ENCODE measurements at regions not wholly inside any gene's neighbourhood (a gene's known extent, or its start where the extent isn't known, plus 50 kb on each side); places are given as distances from the start of the nearest gene placed in this dataset.
A peak's percentile ranks its signal among the peaks of the same experiment; 100 is the strongest.

DNA sequence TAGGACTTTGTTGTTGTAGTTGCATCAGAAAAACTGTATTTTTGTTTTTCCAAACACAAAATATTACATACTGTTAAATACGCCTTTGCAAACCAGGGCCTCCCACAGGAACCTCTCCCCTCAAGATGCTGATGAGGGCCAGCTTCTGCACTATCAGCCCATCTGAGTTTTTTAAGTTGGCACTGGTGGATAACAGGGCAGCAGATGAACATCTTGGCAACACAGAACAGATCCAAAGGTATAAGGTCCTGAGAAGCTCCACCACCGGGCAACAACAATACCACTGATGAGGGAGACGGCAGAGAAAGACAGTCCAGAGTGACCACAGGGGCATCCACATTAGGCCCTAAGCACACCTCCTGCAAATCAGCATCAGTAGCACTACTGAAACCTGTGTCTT is 177.7 kb downstream of the DLL1 start:
- Histone ChIP-seq H3K27ac (ENCODE audit: low read length) (no peak overlapping the region), H3K9me3 (ENCODE audit: control insufficient read depth, low read length) (no peaks in the 10 kb centered on the region), H3K4me3 (ENCODE audit: low read length) (no peak overlapping the region), H3K4me1 (ENCODE audit: control insufficient read depth, insufficient read depth, low read length) (no peaks in the 10 kb centered on the region), H3K27me3 (ENCODE audit: control insufficient read depth, insufficient read depth) (no peaks in the 10 kb centered on the region)
- WGBS = 92% methylated on average over 3 of the region's 3 CpGs
- intact Hi-C loops (cut with DNase I) = no loop called here
- no peak for DNase-seq
- no peak for ATAC-seq

DNA sequence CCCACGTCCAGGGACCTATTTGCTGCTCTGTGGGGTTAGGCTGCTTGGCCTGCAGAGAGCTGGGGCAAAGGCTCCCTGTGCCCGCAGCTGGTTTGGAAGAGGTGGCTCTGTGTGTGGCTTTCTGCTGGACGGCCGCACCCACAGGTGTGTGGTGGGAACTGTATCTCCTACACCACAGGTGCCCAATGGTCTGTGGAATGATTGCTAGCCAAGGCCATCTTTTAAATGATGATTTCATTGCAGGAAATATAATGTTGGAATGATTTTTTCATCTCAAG is 178.4 kb downstream of the DLL1 start:
- ATAC-seq (no peak), DNase-seq (no peak)
- no peaks in the 10 kb centered on the region for H3K4me1 ChIP-seq (ENCODE audit: control insufficient read depth, insufficient read depth, low read length)
- intact Hi-C loops (cut with DNase I) = no loop called here
- no peaks in the 10 kb centered on the region for H3K27me3 ChIP-seq (ENCODE audit: control insufficient read depth, insufficient read depth)
- no peak overlapping the region for H3K4me3 ChIP-seq (ENCODE audit: low read length)
- WGBS = 94% methylated on average over 4 of the region's 4 CpGs
- H3K9me3 ChIP-seq (ENCODE audit: control insufficient read depth, low read length) = no peaks in the 10 kb centered on the region
- no peak overlapping the region for H3K27ac ChIP-seq (ENCODE audit: low read length)

DNA sequence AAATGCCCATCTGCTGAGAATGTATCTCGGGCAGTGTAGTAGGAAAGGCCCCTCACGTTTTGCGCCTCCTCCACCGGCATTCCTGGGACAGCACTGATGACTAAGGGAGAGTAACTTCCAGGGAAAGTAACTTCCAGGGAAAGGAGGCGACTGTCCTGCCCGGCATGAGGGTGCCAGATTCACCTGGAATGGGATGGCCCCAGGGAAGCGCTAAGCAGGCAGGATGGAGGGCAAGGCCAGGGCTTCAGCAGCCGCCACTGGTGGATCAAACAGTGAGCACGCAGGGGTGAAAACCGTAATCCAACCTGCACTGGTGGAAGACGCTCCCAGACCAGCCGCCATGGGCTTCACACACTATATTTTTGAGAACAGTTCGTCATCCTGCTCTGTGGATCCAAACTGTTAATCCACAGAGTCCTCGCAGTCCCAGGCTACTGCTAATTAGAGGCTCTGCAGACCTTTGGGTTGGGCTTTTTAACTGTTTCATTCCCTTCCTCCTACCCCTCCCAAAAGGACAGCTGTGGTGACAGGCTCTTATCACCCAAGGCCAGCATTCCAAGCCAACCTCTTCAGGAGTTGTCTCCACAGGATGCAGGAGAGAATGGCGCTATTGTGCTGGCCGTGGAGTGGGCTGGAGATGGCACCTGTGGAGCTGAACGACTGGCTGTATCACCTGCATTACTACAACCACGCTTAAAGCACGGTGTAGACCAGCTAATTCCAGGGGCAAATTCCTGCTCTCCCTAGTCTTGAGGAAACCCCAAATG is 178.9 kb downstream of the DLL1 start:
- DNase-seq (no peak), ATAC-seq (no peak)
- Histone ChIP-seq H3K9me3 (ENCODE audit: control insufficient read depth, low read length) (no peaks in the 10 kb centered on the region), H3K27me3 (ENCODE audit: control insufficient read depth, insufficient read depth) (no peaks in the 10 kb centered on the region), H3K4me1 (ENCODE audit: control insufficient read depth, insufficient read depth, low read length) (no peaks in the 10 kb centered on the region), H3K4me3 (ENCODE audit: low read length) (no peak overlapping the region), H3K27ac (ENCODE audit: low read length) (no peak overlapping the region)
- intact Hi-C loops (cut with DNase I) = no loop called here
- 72% methylated on average over 19 of the region's 19 CpGs for WGBS

DNA sequence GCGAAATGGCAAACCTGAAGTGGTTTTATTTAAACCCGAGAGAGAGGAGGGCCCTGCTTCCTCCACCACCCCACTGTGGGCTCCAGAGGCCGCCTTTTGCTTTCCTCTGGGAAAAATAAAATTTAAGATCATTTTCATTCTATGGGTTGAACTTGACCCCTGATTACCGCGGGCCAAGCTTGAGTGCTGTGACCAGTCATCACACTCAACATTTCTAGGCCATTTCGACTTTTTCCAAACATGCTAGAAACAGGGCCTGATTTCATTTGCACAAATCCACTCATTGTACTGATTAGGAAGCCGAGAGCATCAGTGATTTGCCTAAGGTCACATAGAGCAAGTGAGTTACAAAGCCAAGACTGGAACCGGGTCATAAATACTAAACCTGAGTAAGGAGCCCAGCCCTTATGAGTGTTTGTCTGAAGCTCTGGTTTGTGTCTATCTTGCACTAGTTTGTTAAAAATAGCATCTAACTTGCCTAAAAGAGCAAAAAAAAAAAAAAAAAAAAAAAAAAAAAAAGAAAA is 179.7 kb downstream of the DLL1 start:
- H3K4me1 ChIP-seq (ENCODE audit: control insufficient read depth, insufficient read depth, low read length) = no peaks in the 10 kb centered on the region
- H3K4me3 ChIP-seq (ENCODE audit: low read length) = no peak overlapping the region
- intact Hi-C loops (cut with DNase I) = no loop called here
- 85% methylated on average over 8 of the region's 8 CpGs for WGBS
- H3K9me3 ChIP-seq (ENCODE audit: control insufficient read depth, low read length) = no peaks in the 10 kb centered on the region
- H3K27ac ChIP-seq (ENCODE audit: low read length) = no peak overlapping the region
- ATAC-seq = no peak
- DNase-seq = no peak
- no peaks in the 10 kb centered on the region for H3K27me3 ChIP-seq (ENCODE audit: control insufficient read depth, insufficient read depth)

DNA sequence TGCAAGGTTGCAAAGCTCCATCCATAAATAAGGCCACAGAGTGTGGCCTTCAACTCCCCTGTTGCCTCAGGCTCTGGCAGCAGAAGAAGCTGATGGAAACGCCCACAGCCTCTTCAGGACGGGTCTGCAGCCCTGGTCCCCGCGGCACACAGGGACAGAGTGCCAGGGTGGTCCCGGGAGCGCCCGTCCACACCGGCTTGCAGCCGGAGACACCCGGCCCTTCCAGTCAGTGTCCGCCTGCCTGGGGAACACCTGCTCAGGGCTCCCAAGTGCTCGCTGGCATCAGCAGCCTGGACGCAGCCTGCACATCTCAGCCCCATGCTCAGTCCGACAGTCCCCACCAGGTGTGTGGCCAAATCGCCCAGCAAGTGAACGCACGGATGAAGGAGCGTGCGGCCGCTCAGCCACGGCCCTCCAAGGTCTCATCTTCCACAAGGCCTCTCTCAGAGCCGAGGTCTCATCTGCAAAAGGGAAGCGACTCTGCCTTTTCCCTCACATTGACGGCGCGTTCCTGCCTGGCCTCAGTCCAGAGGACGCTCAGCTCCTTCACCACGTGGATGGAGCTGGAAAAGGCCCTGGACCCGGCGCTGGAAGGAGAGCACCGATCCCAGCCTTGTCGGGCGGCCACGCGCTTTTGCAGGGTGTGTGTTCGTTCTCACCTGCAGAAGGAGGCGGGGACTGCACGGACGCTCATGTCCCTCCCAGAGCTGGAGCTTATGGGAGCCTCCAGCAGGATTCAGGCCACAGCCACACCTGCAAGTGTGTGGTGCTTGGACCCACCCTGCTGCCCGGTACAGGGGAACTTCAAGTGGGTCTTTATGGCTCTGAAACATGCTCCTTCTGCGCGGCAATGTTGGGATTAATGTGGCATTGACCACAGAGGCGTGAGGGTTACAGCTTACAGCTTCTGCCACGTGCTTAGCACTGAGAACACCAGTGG is 180.4 kb downstream of the DLL1 start:
- WGBS = 83% methylated on average over 44 of the region's 44 CpGs
- intact Hi-C loops (cut with DNase I) = no loop called here
- Histone ChIP-seq H3K4me3 (ENCODE audit: low read length) (no peak overlapping the region), H3K27ac (ENCODE audit: low read length) (no peak overlapping the region), H3K4me1 (ENCODE audit: control insufficient read depth, insufficient read depth, low read length) (no peaks in the 10 kb centered on the region), H3K9me3 (ENCODE audit: control insufficient read depth, low read length) (no peaks in the 10 kb centered on the region), H3K27me3 (ENCODE audit: control insufficient read depth, insufficient read depth) (no peaks in the 10 kb centered on the region)
- no peak for ATAC-seq
- DNase-seq = peak in 1 of 3 donors; percentile 47

DNA sequence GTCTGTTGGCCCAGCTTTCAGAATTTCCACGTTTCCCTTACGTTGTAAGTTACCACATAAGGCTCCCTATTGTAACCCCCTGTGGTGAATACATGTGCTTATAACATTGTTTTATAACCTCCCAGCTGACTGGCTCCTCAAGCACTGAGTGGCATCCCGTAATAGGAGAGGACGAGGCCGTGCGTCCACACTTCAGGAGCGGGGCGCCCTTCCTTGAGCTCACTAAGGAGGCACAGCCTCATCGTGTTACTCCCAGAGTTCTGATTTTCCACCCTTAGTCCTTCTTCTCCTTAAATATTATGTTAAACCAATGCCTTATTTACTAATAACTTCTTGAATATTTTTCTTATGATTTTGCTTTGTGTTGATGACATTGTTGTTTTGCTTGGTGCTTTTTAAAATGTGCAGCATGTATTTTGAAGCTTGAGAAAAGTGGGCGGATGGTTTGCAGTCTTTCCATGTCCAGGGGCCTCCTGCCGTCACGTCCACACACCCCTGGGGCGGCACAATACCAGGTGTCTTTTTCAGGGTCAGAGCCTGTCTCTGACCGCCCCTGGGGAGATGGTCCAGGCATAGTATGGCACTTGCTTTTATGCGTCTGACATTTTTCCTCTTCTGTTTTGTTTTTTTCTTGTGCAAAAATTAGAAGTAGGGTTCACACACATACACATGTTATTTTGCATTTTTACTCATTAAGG is 181.8 kb downstream of the DLL1 start:
- 92% methylated on average over 15 of the region's 15 CpGs for WGBS
- no peak overlapping the region for H3K4me3 ChIP-seq (ENCODE audit: low read length)
- intact Hi-C loops (cut with DNase I) = no loop called here
- no peak overlapping the region for H3K27ac ChIP-seq (ENCODE audit: low read length)
- ATAC-seq (no peak), DNase-seq (no peak)
- H3K9me3 ChIP-seq (ENCODE audit: control insufficient read depth, low read length) = no peaks in the 10 kb centered on the region
- no peaks in the 10 kb centered on the region for H3K4me1 ChIP-seq (ENCODE audit: control insufficient read depth, insufficient read depth, low read length)
- H3K27me3 ChIP-seq (ENCODE audit: control insufficient read depth, insufficient read depth) = no peaks in the 10 kb centered on the region

DNA sequence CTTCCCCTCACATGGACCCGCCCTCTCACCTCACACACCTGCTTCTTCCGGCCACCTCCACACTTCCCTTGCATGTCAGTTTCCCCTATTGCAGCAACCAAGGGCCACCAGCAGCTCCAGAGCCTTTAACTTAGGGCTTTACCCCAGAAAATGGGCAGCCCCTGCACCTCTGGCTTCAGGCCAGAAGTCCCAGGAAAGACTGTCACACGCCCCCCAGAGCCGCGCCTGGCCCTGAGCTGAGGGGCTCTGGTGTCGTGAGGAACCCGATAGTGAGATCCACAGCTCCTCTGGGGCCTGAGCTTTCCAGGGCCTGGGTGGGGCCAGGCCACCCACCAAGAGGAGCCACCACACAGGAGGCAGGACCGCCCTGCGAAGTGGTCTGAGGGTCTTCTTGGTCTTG is 182.4 kb downstream of the DLL1 start:
- Histone ChIP-seq H3K4me3 (ENCODE audit: low read length) (no peak overlapping the region), H3K27ac (ENCODE audit: low read length) (no peak overlapping the region), H3K4me1 (ENCODE audit: control insufficient read depth, insufficient read depth, low read length) (no peaks in the 10 kb centered on the region), H3K9me3 (ENCODE audit: control insufficient read depth, low read length) (no peaks in the 10 kb centered on the region), H3K27me3 (ENCODE audit: control insufficient read depth, insufficient read depth) (no peaks in the 10 kb centered on the region)
- no peak for ATAC-seq
- intact Hi-C loops (cut with DNase I) = no loop called here
- DNase-seq = no peak
- 82% methylated on average over 9 of the region's 9 CpGs for WGBS

DNA sequence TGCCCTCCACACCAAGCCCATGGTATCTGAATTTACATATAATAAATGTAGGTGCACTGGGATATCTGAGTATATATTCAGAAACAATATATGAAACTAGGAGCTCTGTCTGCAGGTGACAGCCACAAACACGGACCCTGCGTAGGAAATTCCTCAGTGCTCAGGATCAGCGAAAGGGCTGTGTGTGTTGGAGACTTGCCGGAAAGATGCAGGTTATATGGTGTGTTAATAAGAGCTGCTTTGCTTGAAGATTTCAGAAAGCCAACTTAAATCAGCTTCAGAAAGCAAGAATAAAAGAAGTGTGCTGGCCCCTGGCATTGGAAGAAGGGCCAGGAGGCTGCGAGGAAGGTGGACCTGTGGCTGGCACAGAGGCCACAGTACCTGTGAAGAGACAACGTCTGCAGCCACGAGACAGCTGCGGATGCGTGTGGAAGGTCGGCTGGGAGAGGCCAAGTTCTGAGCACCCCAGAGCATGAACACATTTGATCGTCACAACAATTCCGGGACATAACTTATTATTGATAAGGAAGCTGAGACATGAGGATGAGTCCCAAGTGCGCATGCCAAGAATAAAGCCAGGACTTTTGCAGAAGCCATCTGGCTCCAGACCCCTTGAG is 183.2 kb downstream of the DLL1 start:
- 89% methylated on average over 13 of the region's 13 CpGs for WGBS
- DNase-seq (no peak), ATAC-seq (no peak)
- Histone ChIP-seq H3K27ac (ENCODE audit: low read length) (no peak overlapping the region), H3K4me3 (ENCODE audit: low read length) (no peak overlapping the region), H3K27me3 (ENCODE audit: control insufficient read depth, insufficient read depth) (no peaks in the 10 kb centered on the region), H3K4me1 (ENCODE audit: control insufficient read depth, insufficient read depth, low read length) (no peaks in the 10 kb centered on the region), H3K9me3 (ENCODE audit: control insufficient read depth, low read length) (no peaks in the 10 kb centered on the region)
- intact Hi-C loops (cut with DNase I) = no loop called here

DNA sequence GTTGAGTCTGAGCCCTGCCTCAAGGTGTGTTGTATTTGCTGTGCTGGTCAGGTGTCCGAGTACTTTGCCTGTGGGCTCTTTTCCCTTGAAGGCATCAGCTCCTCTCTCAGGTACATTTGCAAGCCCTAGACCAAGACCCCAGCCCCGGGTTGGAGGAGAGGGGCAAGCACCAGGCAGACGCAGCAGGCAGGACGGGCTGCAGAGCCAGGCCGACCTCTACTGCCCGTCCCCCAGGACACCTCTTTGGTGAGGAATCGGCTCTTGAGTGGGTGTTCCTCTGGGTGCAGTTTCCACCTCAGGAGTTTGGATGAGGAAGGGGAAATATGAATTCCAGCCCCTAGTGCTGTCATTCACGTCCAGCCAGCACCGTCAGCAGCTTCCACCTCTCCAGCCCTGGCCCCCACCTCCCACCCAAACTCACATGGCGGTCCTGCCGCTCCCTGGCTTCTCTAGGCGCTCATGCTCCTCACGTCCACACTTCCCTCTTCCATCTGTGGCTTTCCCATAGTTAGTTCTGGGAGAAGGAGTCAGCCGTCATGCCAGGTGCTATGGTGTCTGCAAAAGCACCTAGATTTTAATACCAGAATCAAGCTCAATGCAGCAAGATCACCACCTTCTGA is 183.9 kb downstream of the DLL1 start:
- DNase-seq = peak in 2 of 3 donors; percentile 11 to 44
- H3K27ac ChIP-seq (ENCODE audit: low read length) = no peak overlapping the region
- 86% methylated on average over 14 of the region's 14 CpGs for WGBS
- no peak overlapping the region for H3K4me3 ChIP-seq (ENCODE audit: low read length)
- H3K9me3 ChIP-seq (ENCODE audit: control insufficient read depth, low read length) = no peaks in the 10 kb centered on the region
- no peaks in the 10 kb centered on the region for H3K4me1 ChIP-seq (ENCODE audit: control insufficient read depth, insufficient read depth, low read length)
- intact Hi-C loops (cut with DNase I) = no loop called here
- ATAC-seq = no peak
- no peaks in the 10 kb centered on the region for H3K27me3 ChIP-seq (ENCODE audit: control insufficient read depth, insufficient read depth)

DNA sequence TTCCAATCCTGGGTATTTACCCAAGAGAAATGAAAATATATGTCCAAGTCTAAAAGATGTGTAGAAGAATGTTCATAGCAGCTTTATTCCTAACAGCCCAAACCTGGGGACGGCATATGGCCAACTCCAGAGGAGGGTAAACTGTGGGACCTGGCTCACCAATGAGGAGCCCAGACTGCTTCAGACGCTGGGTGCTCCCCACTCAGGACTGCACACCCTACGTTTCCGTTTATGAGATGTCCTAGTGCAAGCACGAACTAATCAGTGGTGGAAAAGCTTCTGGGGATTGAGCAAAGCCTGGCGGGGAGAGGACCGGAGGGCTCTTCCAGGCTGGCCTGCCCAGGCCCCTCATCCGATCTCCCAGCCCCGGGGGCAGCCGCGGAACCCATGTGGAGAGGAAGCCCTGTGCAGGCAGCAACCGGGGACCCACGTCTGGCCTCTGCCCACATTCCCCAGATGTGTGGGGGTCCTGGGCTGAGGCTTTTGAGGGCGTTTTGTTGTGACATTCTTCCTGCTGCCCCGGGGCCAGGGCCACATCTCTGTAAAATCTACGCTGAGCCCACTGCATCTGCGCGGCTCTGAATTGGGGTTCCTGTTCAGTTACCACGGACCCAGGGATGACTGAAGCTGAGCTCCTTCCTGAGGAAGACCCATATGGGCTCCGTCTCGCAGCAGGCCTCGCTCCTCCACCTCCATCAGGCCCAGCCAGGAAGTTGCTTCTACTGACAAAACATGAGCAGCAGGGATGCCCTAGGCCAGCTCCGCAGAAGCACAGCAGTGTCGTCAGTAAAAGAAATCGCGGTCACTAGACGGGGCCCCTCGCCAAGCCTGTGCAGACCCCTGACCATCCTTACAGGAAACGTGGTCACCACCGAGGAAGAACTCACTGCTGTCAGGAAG is 188.0 kb downstream of the DLL1 start:
- 80% methylated on average over 30 of the region's 30 CpGs for WGBS
- intact Hi-C loops (cut with DNase I) = no loop called here
- no peak for ATAC-seq

More for the DNA sequence above, 188.0 kb downstream of the DLL1 start:
- no peaks in the 10 kb centered on the region for H3K4me1 ChIP-seq (ENCODE audit: control insufficient read depth, insufficient read depth, low read length)
- no peaks in the 10 kb centered on the region for H3K27me3 ChIP-seq (ENCODE audit: control insufficient read depth, insufficient read depth)
- no peaks in the 10 kb centered on the region for H3K9me3 ChIP-seq (ENCODE audit: control insufficient read depth, low read length)
- peak in 1 of 3 donors; percentile 17 for DNase-seq
- no peak overlapping the region for H3K27ac ChIP-seq (ENCODE audit: low read length)
- no peak overlapping the region for H3K4me3 ChIP-seq (ENCODE audit: low read length)

All from right cardiac atrium (tissue), 5 donors.